ENCODE measurements at regions not wholly inside any gene's neighbourhood (a gene's known extent, or its start where the extent isn't known, plus 50 kb on each side); places are given as distances from the start of the nearest gene placed in this dataset.
"Not testable (repeated sequence)": the region's sequence is repeated elsewhere in the genome, so short reads cannot be mapped to it uniquely, and the experiment has no call there.

GRCh38 chr10:28393956-28394568 lies 91.2 kb upstream of the MPP7 start:
- peak; percentile 58 for DNase-seq

DNA sequence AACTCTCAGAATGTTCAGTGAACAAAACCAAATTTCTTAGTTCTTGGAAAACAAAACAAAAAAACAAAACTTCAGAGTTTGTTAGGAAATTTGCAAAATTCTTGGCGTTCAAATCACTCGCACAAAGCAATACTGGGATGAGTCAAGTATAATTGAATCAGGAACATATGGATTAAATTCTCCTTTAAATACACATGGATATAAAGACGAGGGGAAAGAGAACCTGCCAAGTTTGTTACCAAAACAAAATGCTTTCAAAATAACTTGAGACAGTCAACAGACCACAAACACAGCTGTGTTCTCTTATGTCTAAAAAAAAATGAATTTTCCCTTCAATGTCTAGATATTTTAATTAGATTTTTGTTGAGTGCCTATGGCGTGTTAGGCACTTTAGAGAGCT lies 93.5 kb upstream of the MPP7 start:
- DNase-seq = no peak

DNA sequence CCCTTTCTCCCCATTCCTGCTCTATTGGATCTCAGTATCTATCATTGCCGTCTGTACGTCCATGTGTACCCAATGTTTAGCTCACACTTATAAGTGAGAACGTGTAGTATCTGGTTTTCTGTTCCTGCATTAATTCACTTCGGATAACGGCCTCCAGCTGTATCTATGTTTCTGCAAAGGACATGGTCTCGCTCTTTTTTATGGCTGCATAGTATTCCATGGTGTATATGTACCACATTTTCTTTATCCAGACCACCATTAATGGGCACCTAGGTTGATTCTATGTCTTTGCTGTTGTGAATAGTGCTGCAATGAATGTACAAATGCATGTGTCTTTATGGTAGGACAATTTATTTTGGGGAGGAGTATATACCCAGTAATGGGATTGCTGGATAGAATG lies 94.4 kb upstream of the MPP7 start:
- no peak for DNase-seq

GRCh38 chr10:28400176-28400575 lies 97.3 kb upstream of the MPP7 start:
- no peak for DNase-seq

GRCh38 chr10:28400681-28401080 lies 97.8 kb upstream of the MPP7 start:
- no peak for DNase-seq

DNA sequence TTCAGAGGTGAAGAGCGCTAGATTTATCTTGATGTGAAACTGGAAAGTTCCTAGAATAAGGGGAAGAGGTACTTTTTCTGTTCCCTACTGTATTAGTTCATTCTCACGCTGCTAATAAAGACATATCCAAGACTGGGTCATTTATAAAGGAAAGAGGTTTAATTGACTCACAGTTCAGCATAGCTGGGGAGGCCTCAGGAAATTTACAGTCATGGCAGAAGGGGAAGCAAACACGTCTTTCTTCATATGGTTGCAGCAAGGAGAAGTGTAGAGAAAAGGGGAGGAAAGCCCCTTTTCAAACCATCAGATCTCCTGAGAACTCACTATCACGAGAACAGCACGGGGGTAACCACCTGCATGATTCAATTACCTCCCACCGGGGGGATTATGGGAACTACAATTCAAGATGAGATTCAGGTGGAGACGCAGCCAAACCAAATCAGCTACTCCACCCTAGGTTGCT lies 99.8 kb upstream of the MPP7 start:
- DNase-seq = not testable (repeated sequence)

- DNase-seq = no peak
Observed at GRCh38 chr10:28403090-28403489, 100.2 kb upstream of the MPP7 start.

DNA sequence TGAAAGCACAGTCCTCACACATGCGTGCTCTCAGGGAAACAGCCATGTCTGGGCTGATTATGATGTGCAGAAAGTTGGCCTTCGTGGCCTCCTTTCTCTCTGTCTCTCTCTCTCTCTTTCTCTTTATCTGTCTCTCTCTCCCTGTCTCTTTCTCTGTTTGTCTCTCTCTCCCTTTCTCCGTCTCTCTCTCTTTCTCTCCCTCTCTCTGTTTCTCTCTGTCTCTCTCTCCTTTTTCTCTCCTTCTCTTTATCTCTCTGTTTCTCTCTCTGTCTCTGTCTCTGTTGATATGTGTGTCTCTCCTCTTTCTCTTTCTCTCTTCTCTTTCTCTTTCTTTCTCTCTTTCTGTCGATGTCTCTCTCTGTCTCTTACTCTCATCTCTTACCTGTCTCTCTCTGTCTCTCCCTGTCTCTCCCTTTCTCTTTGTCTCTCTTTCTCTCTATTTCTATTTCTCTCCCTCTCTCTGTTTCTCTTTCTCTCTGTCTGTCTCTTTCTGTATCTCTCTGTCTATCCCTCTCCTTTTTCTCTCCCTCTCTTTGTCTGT lies 105.4 kb upstream of the MPP7 start:
- DNase-seq = no peak

GRCh38 chr10:28410420-28411135 lies 107.7 kb upstream of the MPP7 start:
- no peak for DNase-seq

DNA sequence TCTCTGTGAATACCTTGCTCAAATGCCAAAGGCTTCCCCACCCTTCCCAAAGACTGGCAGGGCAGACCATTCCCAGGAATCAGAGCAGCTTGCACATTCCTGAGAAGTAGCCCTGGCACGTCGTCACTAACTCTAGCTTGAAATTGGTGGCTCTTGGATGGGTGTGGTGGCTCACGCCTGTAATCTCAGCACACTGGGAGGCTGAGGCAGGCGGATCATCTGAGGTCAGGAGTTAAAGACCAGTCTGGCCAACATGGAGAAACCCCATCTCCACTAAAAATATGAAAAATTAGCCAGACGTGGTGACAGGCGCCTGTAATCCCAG lies 108.2 kb upstream of the MPP7 start:
- DNase-seq = no peak

DNA sequence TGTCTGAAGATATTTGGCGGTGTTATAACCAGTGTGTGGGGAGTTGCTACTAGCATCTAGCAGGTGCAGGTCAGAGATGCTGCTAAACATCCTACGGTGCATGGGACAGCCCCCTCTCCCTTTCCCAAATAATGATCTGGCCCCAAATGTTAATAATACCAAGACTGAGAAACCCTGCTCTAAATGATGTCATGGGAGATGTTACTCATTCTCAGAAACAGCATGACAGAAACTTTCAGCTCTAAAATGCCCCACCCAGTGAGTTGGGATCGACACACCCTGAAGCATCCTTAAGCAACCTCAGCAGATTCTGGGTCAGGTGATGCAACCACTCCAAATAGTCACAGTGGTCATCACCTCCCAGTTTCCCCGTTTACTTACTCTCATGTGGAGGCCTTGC lies 108.8 kb upstream of the MPP7 start:
- DNase-seq = no peak

DNA sequence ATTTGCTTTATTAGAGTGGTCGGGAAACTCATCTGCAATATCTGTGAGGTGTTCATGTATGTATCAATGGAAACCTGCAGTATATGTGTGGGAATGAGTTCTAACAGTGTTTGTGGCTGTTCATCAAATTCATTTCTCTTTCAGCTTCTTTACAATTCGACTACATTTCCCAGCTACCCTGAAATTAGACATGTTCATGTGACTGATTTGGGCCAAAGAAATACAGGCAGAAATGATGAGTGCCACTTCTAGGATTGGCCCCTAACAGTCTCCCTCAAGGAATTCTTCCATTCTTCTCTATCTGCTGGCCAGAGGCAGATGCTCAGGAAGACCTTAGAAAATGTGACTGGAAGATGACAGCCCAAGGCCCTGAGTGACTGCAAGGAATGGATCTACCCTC lies 114.8 kb upstream of the WAC start:
- DNase-seq = no peak

DNA sequence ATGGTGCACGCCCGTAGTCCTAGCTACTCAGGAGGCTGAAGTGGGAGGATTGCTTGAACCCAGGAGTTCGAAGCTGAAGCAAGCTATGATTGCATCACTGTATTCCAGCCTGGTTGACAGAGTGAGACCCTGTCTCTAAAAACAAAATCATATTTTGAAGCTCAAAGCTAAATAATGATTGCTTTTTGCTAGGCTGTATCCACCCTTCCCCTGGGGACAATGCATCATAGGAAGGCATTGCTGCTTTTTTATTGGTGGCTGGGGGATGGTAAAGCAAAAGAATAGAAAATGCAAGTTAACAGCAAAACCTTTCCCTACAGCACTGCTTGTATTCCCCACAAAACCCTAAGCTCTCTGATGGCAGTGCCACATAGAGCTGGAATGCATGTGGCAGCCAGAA lies 107.5 kb upstream of the WAC start:
- DNase-seq = no peak

DNA sequence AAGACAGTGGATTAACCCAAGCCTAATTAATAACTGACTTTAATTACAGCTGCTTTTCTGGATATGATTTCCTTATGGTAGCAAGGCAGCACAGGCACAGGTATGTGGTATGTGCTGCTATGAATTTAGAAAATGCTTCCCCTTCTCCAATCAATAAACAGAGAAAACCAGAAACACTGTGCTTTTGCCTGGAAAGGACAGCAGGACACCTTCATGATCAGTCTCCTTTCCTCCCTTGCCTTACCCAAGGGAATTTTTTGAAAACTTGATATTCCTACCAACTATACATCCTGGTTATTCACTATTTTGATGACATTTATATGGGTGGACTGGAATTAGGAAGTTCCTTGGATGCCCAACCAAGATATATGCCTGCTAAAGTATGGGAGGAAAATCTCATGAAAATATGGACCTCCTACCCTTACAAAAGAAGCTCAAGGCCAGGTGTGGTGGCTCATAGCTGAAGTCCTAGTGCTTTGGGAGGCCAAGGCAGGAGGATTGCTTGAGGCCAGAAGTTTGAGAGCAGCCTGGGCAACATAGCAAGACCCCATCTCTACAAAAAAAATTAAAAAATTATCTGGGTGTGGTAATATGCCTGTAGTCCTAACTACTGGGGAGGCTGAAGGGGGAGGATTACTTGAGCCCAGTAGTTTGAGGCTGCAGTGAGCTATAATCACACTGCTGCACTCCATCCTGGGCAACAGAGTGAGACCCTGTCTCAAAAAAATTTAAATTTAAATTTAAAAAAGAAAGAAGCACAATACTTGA lies 106.3 kb upstream of the WAC start:
- no peak for DNase-seq

- DNase-seq = no peak
Observed at GRCh38 chr10:28427376-28427775, 105.5 kb upstream of the WAC start.

DNA sequence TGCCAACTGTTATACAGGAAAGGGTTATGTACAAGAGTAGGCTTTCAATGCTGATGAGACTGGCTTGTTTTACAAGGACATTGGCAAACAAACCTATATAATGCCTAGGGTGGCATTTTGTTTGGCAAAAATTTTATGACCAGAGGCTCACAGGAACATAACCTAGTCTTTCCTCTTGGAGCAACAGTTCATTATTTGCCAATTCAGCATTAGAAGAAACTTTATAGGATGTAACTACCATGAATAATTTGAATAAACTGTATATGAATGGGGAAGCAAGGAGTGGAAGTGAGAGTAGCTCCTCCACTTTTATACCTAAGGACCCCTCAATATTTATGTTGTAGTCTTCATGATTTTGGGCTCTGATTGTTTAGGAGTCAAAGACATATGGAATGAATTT lies 103.9 kb upstream of the WAC start:
- no peak for DNase-seq

- no peak for DNase-seq
Observed at GRCh38 chr10:28429573-28430216, 103.2 kb upstream of the WAC start.

- DNase-seq = no peak
Observed at GRCh38 chr10:28431139-28431538, 101.8 kb upstream of the WAC start.

- no peak for DNase-seq
Observed at GRCh38 chr10:28432210-28432676, 100.7 kb upstream of the WAC start.

- DNase-seq = no peak
Observed at GRCh38 chr10:28434063-28434462, 98.9 kb upstream of the WAC start.

GRCh38 chr10:28442403-28442802 lies 90.5 kb upstream of the WAC start:
- DNase-seq = no peak

DNA sequence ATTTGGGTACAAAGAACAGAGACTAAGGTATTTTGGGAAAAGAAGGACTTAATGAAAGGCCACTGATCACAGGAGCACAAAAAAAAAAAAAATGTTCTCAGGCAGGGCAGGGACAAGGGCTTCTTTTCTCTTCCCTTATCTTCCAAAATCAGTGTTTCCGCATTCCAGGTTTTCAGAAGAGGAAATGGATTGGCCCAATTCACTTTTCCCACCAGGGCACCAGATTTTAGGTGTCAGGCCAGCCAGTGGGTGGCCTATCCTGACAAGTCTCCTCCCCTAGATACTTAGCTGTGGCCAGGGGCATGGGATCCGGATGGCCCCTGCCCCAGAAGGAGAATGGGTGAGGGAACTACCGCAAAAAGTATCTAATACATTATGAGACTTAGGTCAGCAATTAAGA lies 88.9 kb upstream of the WAC start:
- no peak for DNase-seq

DNA sequence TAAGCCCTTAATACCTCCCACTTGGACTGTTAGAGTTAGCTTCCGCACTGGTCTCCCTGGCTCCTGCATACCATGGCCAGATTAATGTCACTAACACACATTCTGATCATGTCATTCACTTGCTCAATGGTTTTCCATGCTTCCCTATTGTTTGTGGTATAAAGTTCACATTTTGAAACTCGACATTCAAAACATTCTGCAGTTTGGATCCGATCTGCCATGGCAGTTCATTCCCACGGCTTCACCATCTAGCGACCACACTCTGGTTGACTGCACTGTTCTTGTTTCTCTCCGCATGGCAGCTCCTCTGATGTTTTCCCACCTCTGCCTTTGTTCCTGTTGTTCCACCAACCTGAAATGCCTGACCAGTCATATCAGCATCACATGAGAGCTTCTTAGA lies 87.4 kb upstream of the WAC start:
- no peak for DNase-seq

Data from T-helper 9 cell (primary cell).